ENCODE measurements at regions not wholly inside any gene's neighbourhood (a gene's known extent, or its start where the extent isn't known, plus 50 kb on each side); places are given as distances from the start of the nearest gene placed in this dataset.
A peak's percentile ranks its signal among the peaks of the same experiment; 100 is the strongest.
"Not testable (repeated sequence)": the region's sequence is repeated elsewhere in the genome, so short reads cannot be mapped to it uniquely, and the experiment has no call there.

- DNase-seq, result not testable (repeated sequence)
Measured at GRCh38 chr21:35271344-35272118, 222.4 kb upstream of the RUNX1 start.

- no peak for DNase-seq
Measured at GRCh38 chr21:35268817-35269216, 219.7 kb upstream of the RUNX1 start.

- DNase-seq, result no peak
Measured at GRCh38 chr21:35268261-35268660, 219.2 kb upstream of the RUNX1 start.

- DNase-seq, result no peak
Measured at GRCh38 chr21:35266546-35266945, 217.4 kb upstream of the RUNX1 start.

- DNase-seq, result peak; percentile 43
Measured at GRCh38 chr21:35265170-35265877, 216.2 kb upstream of the RUNX1 start.

- DNase-seq, result no peak
Measured at GRCh38 chr21:35259457-35259856, 210.4 kb upstream of the RUNX1 start.

GRCh38 chr21:35258521-35258920 lies 209.4 kb upstream of the RUNX1 start:
- no peak for DNase-seq

GRCh38 chr21:35257413-35257812 lies 208.3 kb upstream of the RUNX1 start:
- DNase-seq, result peak; percentile 95

GRCh38 chr21:35256468-35256988 lies 207.4 kb upstream of the RUNX1 start:
- peak; percentile 99 for DNase-seq

- no peak for DNase-seq
Measured at GRCh38 chr21:35254765-35255138, 205.7 kb upstream of the RUNX1 start.

- DNase-seq, result peak; percentile 92
Measured at GRCh38 chr21:35254006-35254764, 205.1 kb upstream of the RUNX1 start.

- DNase-seq, result peak; percentile 58
Measured at GRCh38 chr21:35252831-35253230, 203.7 kb upstream of the RUNX1 start.

GRCh38 chr21:35249636-35250035 lies 200.5 kb upstream of the RUNX1 start:
- no peak for DNase-seq

GRCh38 chr21:35245879-35246278 lies 196.8 kb upstream of the RUNX1 start:
- no peak for DNase-seq

GRCh38 chr21:35244514-35244913 lies 195.4 kb upstream of the RUNX1 start:
- DNase-seq, result no peak

GRCh38 chr21:35243171-35243570 lies 194.1 kb upstream of the RUNX1 start:
- DNase-seq, result no peak

- DNase-seq, result peak; percentile 24
Measured at GRCh38 chr21:35239811-35240219, 190.7 kb upstream of the RUNX1 start.

GRCh38 chr21:35238119-35238518 lies 189.0 kb upstream of the RUNX1 start:
- no peak for DNase-seq

- no peak for DNase-seq
Measured at GRCh38 chr21:35237287-35237686, 188.2 kb upstream of the RUNX1 start.

- DNase-seq, result no peak
Measured at GRCh38 chr21:35236090-35236489, 187.0 kb upstream of the RUNX1 start.

GRCh38 chr21:35234725-35235124 lies 185.6 kb upstream of the RUNX1 start:
- DNase-seq, result peak; percentile 45

GRCh38 chr21:35233756-35234155 lies 184.7 kb upstream of the RUNX1 start:
- no peak for DNase-seq

GRCh38 chr21:35232545-35233176 lies 183.6 kb upstream of the RUNX1 start:
- DNase-seq, result no peak

Data from fibroblast of upper back skin (primary cell).